GM18519 (cell line): ENCODE measurements at regions not wholly inside any gene's neighbourhood (a gene's known extent, or its start where the extent isn't known, plus 50 kb on each side); places are given as distances from the start of the nearest gene placed in this dataset.
"Not testable (repeated sequence)": the region's sequence is repeated elsewhere in the genome, so short reads cannot be mapped to it uniquely, and the experiment has no call there.

Experiments
- ATAC-seq: cut with Tn5 transposase; IDR thresholded peaks from one replicate; pipeline ENCODE4 v1.9.1; 2021; ENCODE audit warnings: mild to moderate bottlenecking, moderate library complexity; ENCODE audit not compliant: unreplicated experiment, low FRiP score

GRCh38 chr4:56155432-56155831 lies 206.7 kb downstream of the CEP135 start:
- no peak for ATAC-seq

GRCh38 chr4:56149591-56149990 lies 200.8 kb downstream of the CEP135 start:
- ATAC-seq = no peak

GRCh38 chr4:56148428-56148827 lies 199.7 kb downstream of the CEP135 start:
- ATAC-seq = no peak

- ATAC-seq = no peak
Measured at GRCh38 chr4:56147371-56147770, 198.6 kb downstream of the CEP135 start.

GRCh38 chr4:56146956-56147355 lies 198.2 kb downstream of the CEP135 start:
- no peak for ATAC-seq

- ATAC-seq = no peak
Measured at GRCh38 chr4:56142088-56142487, 193.3 kb downstream of the CEP135 start.

GRCh38 chr4:56139241-56139827 lies 190.6 kb downstream of the CEP135 start:
- no peak for ATAC-seq

- ATAC-seq = not testable (repeated sequence)
Measured at GRCh38 chr4:56134834-56135233, 186.1 kb downstream of the CEP135 start.

- no peak for ATAC-seq
Measured at GRCh38 chr4:56134266-56134665, 185.5 kb downstream of the CEP135 start.

- no peak for ATAC-seq
Measured at GRCh38 chr4:56132835-56133234, 184.1 kb downstream of the CEP135 start.

- ATAC-seq = not testable (repeated sequence)
Measured at GRCh38 chr4:56132188-56132587, 183.4 kb downstream of the CEP135 start.

GRCh38 chr4:56130606-56131155 lies 181.9 kb downstream of the CEP135 start:
- no peak for ATAC-seq

GRCh38 chr4:56129431-56129861 lies 180.7 kb downstream of the CEP135 start:
- no peak for ATAC-seq

GRCh38 chr4:56128213-56128612 lies 179.5 kb downstream of the CEP135 start:
- no peak for ATAC-seq

- no peak for ATAC-seq
Measured at GRCh38 chr4:56127716-56128115, 179.0 kb downstream of the CEP135 start.

- ATAC-seq = no peak
Measured at GRCh38 chr4:56123547-56123946, 174.8 kb downstream of the CEP135 start.

- no peak for ATAC-seq
Measured at GRCh38 chr4:56123051-56123450, 174.3 kb downstream of the CEP135 start.

GRCh38 chr4:56118845-56119244 lies 170.1 kb downstream of the CEP135 start:
- ATAC-seq = no peak

- no peak for ATAC-seq
Measured at GRCh38 chr4:56118055-56118454, 169.3 kb downstream of the CEP135 start.

GRCh38 chr4:56115898-56116297 lies 167.2 kb downstream of the CEP135 start:
- ATAC-seq = no peak

GRCh38 chr4:56112377-56112776 lies 163.6 kb downstream of the CEP135 start:
- ATAC-seq = no peak
